ENCODE measurements at regions not wholly inside any gene's neighbourhood (a gene's known extent, or its start where the extent isn't known, plus 50 kb on each side); places are given as distances from the start of the nearest gene placed in this dataset.
"Not testable (repeated sequence)": the region's sequence is repeated elsewhere in the genome, so short reads cannot be mapped to it uniquely, and the experiment has no call there.

DNA sequence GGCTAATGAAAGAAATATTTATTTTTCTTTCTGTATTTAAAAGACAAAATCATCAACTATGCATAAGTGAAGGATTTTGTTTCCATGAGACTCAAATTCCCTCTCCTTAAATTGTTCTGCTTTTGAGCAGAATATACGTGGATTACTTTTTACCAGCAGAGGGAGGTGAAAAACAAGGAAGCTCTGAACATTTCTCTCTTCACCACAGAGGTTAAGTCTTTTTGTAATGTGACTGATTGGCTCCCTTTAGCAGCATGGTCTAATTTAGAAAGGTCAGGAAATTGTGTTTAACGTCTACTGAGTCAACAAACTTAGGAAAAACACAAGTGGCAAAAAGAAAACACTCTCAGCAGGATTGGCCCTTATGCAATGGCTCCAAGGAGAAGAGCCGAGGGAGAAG lies 55.1 kb upstream of the F9 start:
- no peak for DNase-seq

DNA sequence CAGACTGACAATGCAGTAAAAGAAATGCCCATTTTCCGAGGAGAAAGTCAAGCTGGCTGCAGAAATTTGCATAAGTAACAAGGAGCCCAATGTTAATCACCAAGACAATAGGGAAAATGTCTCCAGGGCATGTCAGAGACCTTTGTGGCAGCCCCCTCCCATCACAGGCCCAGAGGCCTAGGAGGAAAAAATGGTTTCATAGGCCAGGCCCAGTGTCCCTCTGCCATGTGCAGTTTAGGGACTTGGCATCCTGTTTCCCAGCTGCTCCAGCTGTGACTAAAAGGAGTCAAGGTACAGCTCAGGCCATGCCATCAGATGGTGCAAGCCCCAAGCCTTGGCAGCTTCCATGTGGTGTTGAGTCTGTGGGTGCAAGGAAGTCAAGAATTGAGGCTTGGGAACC lies 68.6 kb upstream of the F9 start:
- DNase-seq = not testable (repeated sequence)

DNA sequence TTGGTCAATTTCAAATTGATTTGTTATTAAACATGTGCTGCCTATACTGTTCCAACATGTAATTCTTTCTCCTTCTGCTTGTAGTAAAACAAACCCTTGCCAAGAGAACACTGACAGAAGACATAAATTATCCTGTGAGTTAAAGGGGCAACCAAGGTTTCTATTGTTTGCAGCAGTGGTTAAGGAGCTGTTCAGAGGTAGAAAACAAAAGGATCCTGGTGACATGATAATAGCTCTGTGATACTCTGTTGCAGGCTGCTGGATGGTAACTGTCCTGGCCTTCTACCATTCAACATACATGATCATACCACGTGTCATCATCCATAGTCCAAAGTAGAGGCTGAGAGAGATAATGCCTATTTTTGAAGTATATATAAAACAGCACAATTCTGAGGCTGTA lies 75.8 kb upstream of the F9 start:
- DNase-seq = no peak

DNA sequence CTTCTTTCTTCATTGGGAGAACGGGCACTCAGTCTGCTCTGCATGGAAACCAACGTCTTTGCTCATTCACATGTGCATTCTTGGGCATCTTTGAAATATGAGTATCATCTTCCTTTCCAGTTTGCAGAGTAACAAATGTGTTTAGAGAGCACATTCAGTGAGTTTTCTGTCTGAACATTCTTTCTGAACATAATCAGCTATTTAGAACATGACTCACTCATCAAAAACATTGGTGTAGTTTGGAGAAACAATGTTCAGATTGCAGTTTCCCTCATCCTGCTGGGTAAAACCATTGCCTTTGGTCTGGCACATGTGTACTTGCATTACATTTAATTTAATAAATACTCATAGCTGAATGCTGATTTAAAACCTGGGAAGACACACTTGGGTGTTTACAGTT lies 81.5 kb upstream of the F9 start:
- no peak for DNase-seq

DNA sequence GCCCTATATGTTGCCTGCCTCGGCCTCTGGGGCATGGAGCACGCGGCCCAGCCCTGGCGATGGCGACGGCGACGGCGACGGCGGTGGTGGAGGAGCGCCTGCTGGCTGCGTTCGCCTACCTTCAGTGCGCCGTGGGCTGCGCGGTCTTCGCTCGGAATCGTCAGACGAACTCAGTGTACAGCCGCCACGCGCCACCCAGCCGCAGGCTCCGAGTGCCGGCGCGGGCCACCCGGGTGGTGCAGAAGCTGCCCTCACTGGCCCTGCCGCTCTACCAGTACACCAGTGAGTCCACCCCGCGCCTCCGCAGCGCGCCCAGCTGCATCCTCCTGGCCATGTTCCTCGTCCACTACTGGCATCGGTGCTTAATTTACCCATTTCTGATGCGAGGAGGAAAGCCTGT lies 83.7 kb upstream of the F9 start:
- no peak for DNase-seq

DNA sequence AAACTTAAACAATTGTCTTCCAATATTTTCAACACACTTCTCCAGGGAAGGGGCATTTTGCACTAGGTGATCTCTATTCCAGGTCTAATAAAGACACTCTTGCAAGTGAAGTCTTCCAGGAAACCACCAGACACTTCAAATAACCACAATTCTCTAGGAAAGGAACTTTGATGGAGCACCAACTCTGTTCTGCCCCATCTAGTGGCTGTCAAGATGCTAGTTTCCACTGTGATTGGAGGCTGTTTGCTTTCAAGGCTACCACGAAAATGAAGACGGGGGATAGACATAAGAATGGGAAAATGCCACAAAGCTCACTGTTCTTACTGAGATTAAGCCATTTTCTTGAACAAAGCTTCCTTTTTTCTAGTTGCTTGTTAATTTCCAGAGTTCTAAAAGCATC lies 100.6 kb upstream of the F9 start:
- DNase-seq = no peak

DNA sequence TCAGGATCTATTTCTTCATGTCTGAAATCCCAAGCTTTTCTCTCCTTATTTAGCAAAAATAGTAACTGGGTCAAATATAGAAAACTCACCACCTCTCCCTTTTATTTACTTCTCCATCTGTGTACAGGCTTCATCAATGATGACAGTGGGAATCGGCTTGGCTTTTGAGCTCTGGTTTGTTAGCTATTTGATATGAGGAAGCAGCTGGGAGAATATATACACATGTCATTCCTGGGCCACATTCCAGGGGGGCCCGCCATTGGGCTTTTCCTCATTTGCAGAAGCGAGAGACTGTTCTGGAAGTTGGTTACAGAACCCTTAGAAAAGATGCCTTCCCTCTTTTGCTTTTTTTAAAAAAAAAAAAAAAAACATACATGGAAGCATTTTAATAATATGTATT lies 107.4 kb upstream of the F9 start:
- DNase-seq = no peak

DNA sequence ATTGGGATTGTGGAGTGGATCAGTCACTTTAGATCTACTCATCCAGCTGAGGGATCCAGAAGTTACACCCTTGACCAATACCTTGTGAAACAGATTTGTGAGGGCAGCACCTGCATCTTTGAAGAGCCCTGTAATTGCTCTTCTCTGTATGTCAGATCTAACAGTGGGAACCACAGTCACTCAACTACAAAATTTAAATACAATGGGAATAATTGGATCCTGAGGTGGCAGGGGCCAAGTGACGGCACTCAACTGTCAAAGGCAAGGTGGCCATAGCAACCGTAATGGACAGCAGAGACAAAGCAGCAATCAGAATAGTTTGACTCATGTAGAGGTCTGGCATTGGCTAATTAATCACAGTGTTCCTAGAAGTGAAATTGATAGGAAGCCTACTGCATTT lies 132.3 kb upstream of the F9 start:
- DNase-seq = not testable (repeated sequence)

DNA sequence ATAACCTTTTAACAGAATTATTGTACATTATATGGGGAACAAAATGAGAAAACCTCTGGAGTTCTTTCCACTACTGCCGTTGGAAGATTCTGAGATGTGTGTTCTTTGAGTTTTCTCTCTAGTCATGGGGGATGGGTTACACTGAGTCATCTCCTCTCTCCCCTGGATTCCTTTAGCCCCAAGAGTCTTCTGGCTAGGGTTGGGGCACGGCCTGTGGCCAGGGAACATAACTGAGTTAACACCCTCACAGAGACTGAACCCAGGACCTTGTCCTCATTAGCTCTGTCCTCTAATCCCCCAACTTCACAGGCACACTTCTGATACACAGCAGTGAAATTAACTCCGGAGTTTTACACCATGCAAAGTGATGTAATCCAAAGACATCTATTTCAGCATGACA lies 142.3 kb upstream of the F9 start:
- no peak for DNase-seq

DNA sequence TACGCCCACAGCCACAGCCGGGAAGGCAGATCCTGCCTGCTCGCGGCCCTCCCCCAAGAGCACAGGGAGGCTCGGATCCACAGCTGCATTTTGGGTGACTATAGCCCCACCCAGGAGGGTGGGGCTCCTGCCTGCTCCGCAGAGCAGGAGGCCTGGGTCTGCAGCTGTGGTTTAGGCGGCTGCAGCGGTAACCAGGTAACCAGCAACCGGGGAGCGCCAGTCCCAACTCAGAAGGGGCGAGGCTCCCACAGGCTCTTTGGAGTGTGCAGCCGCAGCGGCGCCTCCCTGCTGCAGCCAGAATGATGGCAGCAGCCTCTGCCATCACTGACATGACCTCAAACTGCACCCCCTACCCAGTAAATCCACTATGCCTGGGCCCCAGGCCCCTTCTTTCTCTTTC lies 148.0 kb upstream of the F9 start:
- DNase-seq = no peak

DNA sequence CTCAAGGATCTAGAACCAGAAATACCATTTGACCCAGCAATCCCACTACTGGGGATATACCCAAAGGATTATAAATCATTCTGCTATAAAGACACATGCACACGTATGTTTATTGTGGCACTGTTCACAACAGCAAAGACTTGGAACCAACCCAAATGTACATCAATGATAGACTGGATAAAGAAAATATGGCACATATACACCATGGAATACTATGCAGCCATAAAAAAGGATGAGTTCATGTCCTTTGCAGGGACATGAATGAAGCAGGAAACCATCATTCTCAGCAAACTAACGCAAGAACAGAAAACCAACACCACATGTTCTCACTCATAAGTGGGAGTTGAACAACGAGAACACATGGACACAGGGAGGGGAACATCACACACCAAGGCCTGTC lies 154.0 kb upstream of the F9 start:
- DNase-seq = not testable (repeated sequence)

DNA sequence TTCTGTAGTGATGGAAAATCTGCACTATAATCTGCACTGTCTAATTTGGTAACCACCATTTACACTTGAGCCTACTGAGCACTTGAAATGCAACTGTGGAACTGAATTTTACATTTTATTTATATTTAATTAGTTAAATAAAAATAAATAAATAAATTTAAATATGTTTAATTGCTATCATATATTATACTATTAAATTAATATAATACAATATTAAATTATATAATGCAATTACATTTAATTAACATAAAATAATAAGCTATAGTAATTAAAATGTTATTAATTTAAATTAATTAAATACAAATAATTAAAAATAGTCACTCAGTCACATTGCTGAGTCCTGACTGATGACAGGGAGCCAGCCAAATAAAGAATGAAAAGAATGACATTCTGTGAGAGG lies 170.2 kb upstream of the F9 start:
- no peak for DNase-seq

DNA sequence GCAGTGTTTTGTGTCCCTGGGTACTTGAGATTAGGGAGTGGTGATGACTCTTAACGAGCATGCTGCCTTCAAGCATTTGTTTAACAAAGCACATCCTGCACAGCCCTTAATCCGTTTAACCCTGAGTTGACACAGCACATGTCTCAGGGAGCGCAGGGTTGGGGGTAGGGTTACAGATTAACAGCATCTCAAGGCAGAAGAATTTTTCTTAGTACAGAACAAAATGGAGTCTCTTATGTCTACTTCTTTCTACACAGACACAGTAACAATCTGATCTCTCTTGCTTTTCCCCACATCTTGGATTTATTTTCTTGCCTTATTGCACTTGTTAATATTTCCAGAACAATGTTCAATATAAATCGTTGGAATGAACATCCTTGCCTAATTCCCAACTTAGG lies 187.9 kb upstream of the F9 start:
- not testable (repeated sequence) for DNase-seq

DNA sequence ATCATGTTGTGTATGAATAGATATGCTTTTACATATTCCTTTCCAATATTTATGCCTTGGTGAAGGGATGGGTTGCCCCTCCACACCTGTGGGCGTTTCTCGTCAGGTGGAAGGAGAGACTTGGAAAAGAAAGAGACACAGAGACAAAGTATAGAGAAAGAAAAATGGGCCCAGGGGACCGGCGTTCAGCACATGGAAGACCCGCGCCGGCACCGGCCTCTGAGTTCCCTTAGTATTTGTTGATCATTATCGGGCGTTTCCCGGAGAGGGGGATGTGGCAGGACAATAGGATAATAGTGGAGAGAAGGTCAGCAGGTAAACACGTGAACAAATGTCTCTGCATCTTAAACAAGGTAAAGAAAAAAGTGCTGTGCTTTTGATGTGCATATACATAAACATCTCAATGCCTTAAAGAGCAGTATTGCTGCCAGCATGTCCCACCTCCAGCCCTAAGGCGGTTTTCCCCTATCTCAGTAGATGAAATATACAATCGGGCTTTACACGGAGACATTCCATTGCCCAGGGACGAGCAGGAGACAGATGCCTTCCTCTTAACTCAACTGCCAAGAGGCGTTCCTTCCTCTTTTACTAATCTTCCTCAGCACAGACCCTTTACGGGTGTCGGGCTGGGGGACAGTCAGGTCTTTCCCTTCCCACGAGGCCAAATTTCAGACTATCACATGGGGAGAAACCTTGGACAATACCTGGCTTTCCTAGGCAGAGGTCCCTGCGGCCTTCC lies 188.5 kb upstream of the F9 start:
- not testable (repeated sequence) for DNase-seq

DNA sequence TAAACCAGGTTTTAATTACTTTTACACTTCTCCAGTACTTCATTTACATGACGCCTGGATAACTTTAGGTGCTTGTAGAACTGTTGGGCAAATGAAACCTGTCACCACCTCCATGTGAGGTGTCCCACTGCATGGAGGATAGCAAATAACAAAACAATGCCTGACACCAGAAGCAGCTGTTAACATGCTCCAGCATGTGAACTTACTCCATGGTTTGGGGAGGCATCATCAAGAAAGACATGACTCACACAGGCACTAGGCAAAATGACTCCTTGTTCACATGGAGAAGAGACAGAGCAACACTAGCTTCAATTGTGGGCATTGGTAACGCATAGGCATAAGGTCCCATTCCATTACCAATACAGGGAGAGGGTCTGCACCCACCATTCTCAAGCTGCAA lies 198.1 kb upstream of the F9 start:
- DNase-seq = no peak

DNA sequence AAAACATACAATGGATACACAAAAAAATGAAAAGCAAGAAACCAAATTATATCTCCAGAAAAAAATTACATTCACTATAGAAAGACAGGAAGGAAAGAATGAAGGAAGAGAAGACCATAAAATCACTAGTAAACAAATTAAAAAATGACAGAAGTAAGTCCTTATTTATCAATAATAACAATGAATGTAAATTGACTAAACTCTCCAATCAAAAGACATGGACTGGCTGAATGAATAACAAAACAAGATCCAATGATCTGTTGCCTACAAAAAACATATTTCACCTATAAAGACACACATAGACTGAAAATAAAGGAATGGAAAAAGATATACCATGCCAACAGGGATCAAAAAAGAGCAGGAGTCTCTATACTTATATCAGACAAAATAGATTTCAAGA lies 203.2 kb upstream of the F9 start:
- DNase-seq = no peak

DNA sequence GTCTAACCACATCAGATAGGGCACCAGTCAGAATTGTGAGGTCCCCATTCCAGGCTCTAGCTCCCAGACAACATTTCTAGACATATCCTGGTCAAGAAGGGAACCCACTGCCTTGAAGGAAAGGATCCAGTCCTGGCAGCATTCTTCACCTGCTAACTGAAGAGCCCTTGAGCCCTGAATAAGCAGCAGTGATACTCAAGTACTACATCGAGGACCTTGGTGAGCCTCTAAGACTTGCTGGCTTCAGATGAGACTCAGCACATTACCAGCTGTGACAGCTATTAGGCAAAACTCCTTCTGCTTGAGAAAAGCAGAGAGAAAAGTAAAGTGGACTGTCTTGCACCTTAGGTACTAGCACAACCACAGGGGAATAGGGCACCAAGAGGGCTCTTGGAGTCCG lies 205.8 kb upstream of the F9 start:
- no peak for DNase-seq

DNA sequence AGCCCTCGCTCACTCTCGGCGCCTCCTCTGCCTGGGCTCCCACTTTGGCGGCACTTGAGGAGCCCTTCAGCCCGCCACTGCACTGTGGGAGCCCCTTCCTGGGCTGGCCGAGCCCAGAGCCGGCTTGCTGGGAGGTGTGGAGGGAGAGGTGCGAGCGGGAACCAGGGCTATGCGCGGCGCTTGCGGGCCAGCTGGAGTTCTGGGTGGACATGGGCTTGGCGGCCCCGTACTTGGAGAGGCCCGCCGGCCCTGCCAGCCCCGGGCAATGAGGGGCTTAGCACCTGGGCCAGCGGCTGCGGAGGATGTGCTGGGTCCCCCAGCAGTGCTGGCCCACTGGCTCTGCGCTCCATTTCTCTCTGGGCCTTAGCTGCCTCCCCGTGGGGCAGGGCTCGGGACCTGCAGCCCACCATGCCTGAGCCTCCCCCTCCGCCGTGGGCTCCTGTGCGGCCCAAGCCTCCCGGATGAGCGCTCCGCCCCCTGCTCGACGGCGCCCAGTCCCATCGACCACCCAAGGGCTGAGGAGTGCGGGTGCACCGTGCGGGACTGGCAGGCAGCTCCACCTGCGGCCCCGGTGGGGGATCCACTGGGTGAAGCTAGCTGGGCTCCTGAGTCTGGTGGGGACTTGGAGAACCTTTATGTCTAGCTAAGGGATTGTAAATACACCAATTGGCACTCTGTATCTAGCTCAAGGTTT lies 209.7 kb upstream of the F9 start:
- DNase-seq = not testable (repeated sequence)

DNA sequence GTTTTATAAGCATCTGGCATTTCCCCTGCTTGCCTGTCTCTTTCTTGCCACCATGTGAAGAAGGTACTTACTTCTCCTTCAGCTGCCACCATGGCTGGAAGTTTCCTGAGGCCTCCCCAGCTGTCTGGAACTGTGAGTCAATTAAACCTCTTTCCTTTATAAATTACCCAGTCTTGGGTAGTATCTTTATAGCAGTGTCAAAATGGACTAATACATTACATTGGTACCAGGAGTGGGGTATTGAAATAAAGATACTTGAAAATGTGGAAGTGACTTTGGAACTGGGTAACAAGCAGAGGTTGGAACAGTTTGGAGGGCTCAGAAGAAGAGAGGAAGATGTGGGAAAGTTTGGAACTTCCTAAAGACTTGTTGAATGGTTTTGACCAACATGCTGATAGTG lies 223.9 kb upstream of the F9 start:
- DNase-seq = not testable (repeated sequence)

DNA sequence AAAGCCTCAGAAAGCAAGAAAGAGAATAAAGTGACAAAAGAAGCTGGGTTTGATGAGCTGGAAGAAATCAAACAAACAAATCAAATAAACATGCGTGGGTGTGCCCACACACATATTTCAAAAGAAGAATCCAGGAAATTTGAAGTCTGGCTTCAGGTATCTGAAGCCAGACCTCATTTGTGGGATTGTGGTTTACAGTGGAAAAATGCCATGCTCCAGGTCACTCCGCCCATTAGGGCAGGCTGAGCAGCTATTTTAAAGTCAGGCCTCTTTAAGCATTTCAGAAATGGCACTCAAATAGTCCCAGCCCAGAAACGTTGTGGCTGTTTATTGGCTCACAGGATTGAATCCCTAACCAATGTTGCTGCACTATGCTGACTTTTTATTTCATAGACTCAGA lies 226.1 kb upstream of the F9 start:
- no peak for DNase-seq

DNA sequence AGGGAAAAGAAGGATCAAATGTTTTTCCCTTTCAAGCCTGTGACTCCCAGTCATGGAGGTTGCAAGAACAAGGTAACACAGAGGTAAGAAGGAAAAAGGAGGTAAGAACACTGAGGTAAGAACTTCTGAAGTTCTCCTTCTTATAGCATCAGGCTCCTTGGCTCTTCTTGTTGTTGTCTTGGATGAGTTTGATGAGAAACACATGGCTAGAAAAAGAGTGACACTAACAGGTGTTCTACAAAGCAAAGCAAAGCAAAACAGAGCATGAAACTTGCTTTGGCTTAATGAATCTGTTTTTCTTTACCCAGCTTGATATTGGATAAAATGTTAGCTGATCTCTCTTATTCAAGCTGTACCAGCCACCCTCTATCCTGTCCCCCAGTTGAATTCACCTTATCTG lies 231.2 kb upstream of the F9 start:
- DNase-seq = no peak

DNA sequence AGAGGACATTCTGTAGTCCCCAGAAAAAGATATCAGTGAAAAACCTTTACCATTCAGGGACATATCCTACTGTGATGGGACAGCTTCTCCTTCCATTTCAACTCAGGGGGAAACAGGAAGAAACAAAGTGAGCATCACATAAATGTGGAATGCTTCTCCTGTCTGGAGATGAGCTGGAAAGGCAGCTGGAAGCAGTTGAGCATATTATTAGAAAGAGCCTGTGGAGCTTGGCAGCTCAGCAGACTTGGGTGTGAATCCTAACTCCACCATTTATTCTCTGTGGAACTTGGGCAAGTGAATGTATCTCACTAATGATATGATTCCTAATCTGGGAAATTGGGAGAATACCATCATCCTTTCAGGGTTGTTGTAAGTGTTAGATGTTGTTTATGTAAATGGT lies 232.1 kb upstream of the F9 start:
- no peak for DNase-seq

DNA sequence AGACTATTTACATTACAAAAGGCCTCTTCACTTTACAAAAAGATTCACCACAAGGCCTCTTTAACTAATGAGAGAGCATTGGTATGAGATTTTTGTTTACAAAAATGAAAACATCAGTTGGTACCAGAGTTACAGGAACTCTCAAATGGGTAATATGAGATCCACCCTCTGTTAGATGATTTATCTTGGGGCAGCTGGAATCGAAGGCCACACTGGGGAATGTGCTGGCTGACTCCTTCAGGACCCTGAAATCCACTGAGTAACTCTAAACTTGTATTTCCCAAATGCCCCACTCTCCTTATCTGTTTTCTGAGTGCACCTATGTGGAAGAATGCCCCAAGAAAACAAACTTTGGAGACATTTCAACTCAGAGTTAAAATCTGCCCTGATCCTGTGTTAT lies 232.9 kb upstream of the F9 start:
- DNase-seq = no peak

DNA sequence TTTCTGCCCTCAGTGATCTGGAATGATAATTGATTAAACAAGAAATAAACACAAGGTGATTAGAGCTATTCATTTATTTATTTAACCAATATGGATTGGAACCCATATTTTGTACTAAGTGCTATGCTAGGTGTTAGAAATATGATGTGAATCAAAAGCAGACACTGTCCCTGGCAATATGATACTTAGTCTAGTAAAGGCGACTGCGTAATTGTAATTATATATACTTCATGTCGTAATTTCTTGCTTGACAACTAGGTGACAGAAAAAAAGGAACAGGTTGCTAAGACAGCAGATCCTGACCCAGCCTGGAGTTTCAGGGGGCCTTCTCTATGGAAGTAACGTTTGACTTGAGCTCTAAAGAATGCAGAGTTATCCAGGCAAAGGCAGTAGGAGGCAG lies 236.5 kb upstream of the F9 start:
- DNase-seq = no peak

DNA sequence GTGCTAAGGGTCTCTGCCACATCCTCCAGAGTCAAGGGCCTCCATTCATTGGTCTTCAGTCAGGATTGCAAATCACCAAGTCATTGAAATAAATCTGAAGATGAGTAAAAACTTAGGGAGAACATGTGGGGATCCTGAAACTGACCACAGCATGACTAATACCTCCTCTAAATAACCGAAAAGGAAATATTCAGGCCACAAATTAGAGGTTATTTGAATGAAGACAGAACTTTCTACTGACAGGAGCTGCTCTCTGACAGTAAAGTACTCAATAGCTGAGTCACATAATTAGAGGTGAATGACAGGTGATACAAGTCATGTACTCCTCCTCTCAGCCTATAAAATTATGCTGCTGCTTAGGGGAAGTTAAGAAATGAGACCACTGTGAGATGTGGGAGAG lies 240.2 kb upstream of the F9 start:
- DNase-seq = no peak
